HS-5 (cell line): ENCODE measurements at regions not wholly inside any gene's neighbourhood (a gene's known extent, or its start where the extent isn't known, plus 50 kb on each side); places are given as distances from the start of the nearest gene placed in this dataset.

Source experiments
- DNase-seq: peaks from one replicate; pipeline ENCODE4 v3.0.0-alpha.2; 2012; ENCODE audit warnings: low read depth

- no peak for DNase-seq
Observed at GRCh38 chr10:36111676-36112075, 469.6 kb upstream of the FZD8 start.

GRCh38 chr10:36110097-36110496 is 468.0 kb upstream of the FZD8 start:
- DNase-seq: no peak

- no peak for DNase-seq
Observed at GRCh38 chr10:36109399-36110023, 467.4 kb upstream of the FZD8 start.

GRCh38 chr10:36097696-36098095 is 455.6 kb upstream of the FZD8 start:
- no peak for DNase-seq

GRCh38 chr10:36096576-36096975 is 454.5 kb upstream of the FZD8 start:
- peak; percentile 2 for DNase-seq

GRCh38 chr10:36094096-36094495 is 452.0 kb upstream of the FZD8 start:
- DNase-seq: no peak

GRCh38 chr10:36092116-36092515 is 450.0 kb upstream of the FZD8 start:
- no peak for DNase-seq

- no peak for DNase-seq
Observed at GRCh38 chr10:36091007-36091406, 448.9 kb upstream of the FZD8 start.

GRCh38 chr10:36089790-36090440 is 447.8 kb upstream of the FZD8 start:
- no peak for DNase-seq

- DNase-seq: no peak
Observed at GRCh38 chr10:36087006-36088005, 445.2 kb upstream of the FZD8 start.

- DNase-seq: no peak
Observed at GRCh38 chr10:36075196-36075595, 433.1 kb upstream of the FZD8 start.

- DNase-seq: no peak
Observed at GRCh38 chr10:36073796-36074345, 431.8 kb upstream of the FZD8 start.

- DNase-seq: no peak
Observed at GRCh38 chr10:36068542-36068941, 426.4 kb upstream of the FZD8 start.

GRCh38 chr10:36067748-36068147 is 425.7 kb upstream of the FZD8 start:
- DNase-seq: no peak

GRCh38 chr10:36066850-36067249 is 424.8 kb upstream of the FZD8 start:
- DNase-seq: no peak

- DNase-seq: no peak
Observed at GRCh38 chr10:36066102-36066501, 424.0 kb upstream of the FZD8 start.

- DNase-seq: no peak
Observed at GRCh38 chr10:36063396-36063795, 421.3 kb upstream of the FZD8 start.

GRCh38 chr10:36057731-36058130 is 415.6 kb upstream of the FZD8 start:
- DNase-seq: no peak

GRCh38 chr10:36057180-36057579 is 415.1 kb upstream of the FZD8 start:
- DNase-seq: no peak

GRCh38 chr10:36053775-36054174 is 411.7 kb upstream of the FZD8 start:
- DNase-seq: no peak

- DNase-seq: no peak
Observed at GRCh38 chr10:36053271-36053670, 411.2 kb upstream of the FZD8 start.

- DNase-seq: no peak
Observed at GRCh38 chr10:36051500-36051991, 409.4 kb upstream of the FZD8 start.
